H1 (cell line): ENCODE measurements at regions not wholly inside any gene's neighbourhood (a gene's known extent, or its start where the extent isn't known, plus 50 kb on each side); places are given as distances from the start of the nearest gene placed in this dataset.

Experiments used
- CTCF ChIA-PET: fragments of 300-600 bp; sonication (Branson Sonifier 250); formaldehyde crosslinking; loops from one replicate; lab custom pipeline; 2021; ENCODE audit not compliant: partially characterized antibody; lab: Charles Lee
- POLR2A ChIA-PET: fragments of 300-600 bp; sonication (Branson Sonifier 250); formaldehyde crosslinking; loops from one replicate; lab custom pipeline; 2021; ENCODE audit warnings: inconsistent platforms; ENCODE audit not compliant: partially characterized antibody; lab: Charles Lee
- DNase-seq, 2 experiments: peaks; one replicate each; pipeline versions ENCODE4 v3.0.0 to v3.0.0-alpha.2; 2010 to 2022; ENCODE audit warnings: low spot score in 2 of 2, low read depth in 1 of 2, mixed read lengths in 1 of 2
- FAIRE-seq: peaks from 2 replicates; lab custom pipeline; 2011; peaks lifted over from hg19 to GRCh38; lab: Jason Lieb, UNC
- H2AFZ ChIP-seq: 2 replicates; pipeline ENCODE4 v1.8.1; 2012; ENCODE audit warnings: low read length, inconsistent platforms
- H2AK5ac ChIP-seq: 2 replicates; pipeline ENCODE4 v1.6.1; 2013; ENCODE audit warnings: low read depth, low read length
- H2BK120ac ChIP-seq: replicated peaks from 2 replicates; pipeline ENCODE3; 2013; ENCODE audit warnings: low read depth, low read length, inconsistent platforms
- H2BK12ac ChIP-seq: 2 replicates; pipeline ENCODE4 v1.6.1; 2013; ENCODE audit warnings: low read depth, low read length
- H2BK15ac ChIP-seq: 2 replicates; pipeline ENCODE4 v1.6.1; 2013; ENCODE audit warnings: low read length
- H2BK20ac ChIP-seq: 2 replicates; pipeline ENCODE4 v1.6.1; 2013; ENCODE audit warnings: low read length
- H2BK5ac ChIP-seq: 2 replicates; pipeline ENCODE4 v1.6.1; 2013; ENCODE audit warnings: low read depth, low read length
- H3K14ac ChIP-seq: 2 replicates; pipeline ENCODE4 v1.6.1; 2013; ENCODE audit warnings: inconsistent platforms; ENCODE audit not compliant: insufficient read length
- H3K18ac ChIP-seq: 2 replicates; pipeline ENCODE4 v1.6.1; 2013; ENCODE audit warnings: low read length; ENCODE audit errors: extremely low read depth
- H3K23ac ChIP-seq: 2 replicates; pipeline ENCODE4 v1.6.1; 2013; ENCODE audit warnings: inconsistent platforms; ENCODE audit not compliant: insufficient read length
- H3K23me2 ChIP-seq: 2 replicates; pipeline ENCODE4 v1.6.1; 2013; ENCODE audit warnings: low read depth, low read length
- H3K27ac ChIP-seq: 2 replicates; pipeline ENCODE4 v1.6.1; 2011; ENCODE audit warnings: low read depth, low read length, inconsistent platforms
- H3K27me3 ChIP-seq, 4 experiments: replicated peaks in 1 of 4; 1 replicate in 1 of 4; 2 replicates in 3 of 4; pipeline versions ENCODE4 v1.6.1 to v1.8.1; 2011 to 2013; ENCODE audit warnings: low read length in 3 of 4, mild to moderate bottlenecking in 3 of 4, inconsistent platforms in 2 of 4, mixed read lengths in 2 of 4, moderate library complexity in 1 of 4; ENCODE audit not compliant: control insufficient read depth in 3 of 4, insufficient read depth in 3 of 4; ENCODE audit errors: extremely low read depth in 1 of 4
- H3K36me3 ChIP-seq, 4 experiments: 2 replicates each; pipeline versions ENCODE4 v1.6.1 to v1.8.1; 2011 to 2013; ENCODE audit warnings: mild to moderate bottlenecking in 4 of 4, low read length in 3 of 4, moderate library complexity in 2 of 4, control low read depth in 1 of 4, inconsistent platforms in 1 of 4; ENCODE audit not compliant: insufficient read depth in 4 of 4, control insufficient read depth in 2 of 4
- H3K4ac ChIP-seq: replicated peaks from 2 replicates; pipeline ENCODE3; 2013; ENCODE audit warnings: low read length, low read depth, mixed read lengths, inconsistent platforms; ENCODE audit not compliant: insufficient read length
- H3K4me1 ChIP-seq, 4 experiments: replicated peaks in 1 of 4; 1 replicate in 1 of 4; 2 replicates in 3 of 4; pipeline versions ENCODE4 v1.6.1 to v1.8.1; 2011 to 2013; ENCODE audit warnings: low read length in 3 of 4, inconsistent platforms in 2 of 4, mixed read lengths in 1 of 4; ENCODE audit not compliant: insufficient read depth in 4 of 4, control insufficient read depth in 3 of 4
- H3K4me2 ChIP-seq, 2 experiments: 2 replicates each; pipeline versions ENCODE4 v1.6.1 to v1.8.1; 2011 to 2013; ENCODE audit warnings: low read depth in 2 of 2, low read length in 2 of 2, control low read depth in 1 of 2, inconsistent platforms in 1 of 2, mild to moderate bottlenecking in 1 of 2; ENCODE audit not compliant: insufficient read depth in 1 of 2
- H3K4me3 ChIP-seq, 4 experiments: fragments of 200-600, 300-600 bp in 1 of 4; sonication (generic), shearing (Covaris generic), sonication (Bioruptor Twin) in 1 of 4; 2 replicates each; pipeline versions ENCODE4 v1.5.1 to v1.8.1; 2011 to 2016; ENCODE audit warnings: low read length in 4 of 4, low read depth in 3 of 4, control low read depth in 2 of 4, inconsistent platforms in 2 of 4, mild to moderate bottlenecking in 2 of 4, mixed read lengths in 1 of 4, moderate library complexity in 1 of 4; ENCODE audit not compliant: insufficient read depth in 2 of 4; ENCODE audit errors: extremely low read depth in 1 of 4
- H3K56ac ChIP-seq: replicated peaks from 2 replicates; pipeline ENCODE3; 2013; ENCODE audit warnings: low read depth, mild to moderate bottlenecking, mixed read lengths, low read length, inconsistent platforms; ENCODE audit not compliant: insufficient read length
- H3K79me1 ChIP-seq: 2 replicates; pipeline ENCODE4 v1.6.1; 2013; ENCODE audit warnings: low read depth, low read length, control low read depth
- H3K79me2 ChIP-seq, 2 experiments: 2 replicates each; pipeline versions ENCODE4 v1.6.1 to v1.8.1; 2012 to 2013; ENCODE audit warnings: low read length in 2 of 2, mild to moderate bottlenecking in 2 of 2, inconsistent platforms in 1 of 2; ENCODE audit not compliant: insufficient read depth in 2 of 2, control insufficient read depth in 1 of 2
- H3K9ac ChIP-seq, 4 experiments: replicated peaks in 1 of 4; 1 replicate in 1 of 4; 2 replicates in 3 of 4; pipeline versions ENCODE4 v1.6.1 to v1.8.1; 2011 to 2013; ENCODE audit warnings: low read depth in 3 of 4, low read length in 3 of 4, control low read depth in 2 of 4, mild to moderate bottlenecking in 2 of 4, moderate library complexity in 2 of 4, inconsistent platforms in 1 of 4; ENCODE audit errors: extremely low read depth in 1 of 4
- H3K9me3 ChIP-seq, 2 experiments: 2 replicates each; pipeline versions ENCODE4 v1.6.1 to v1.8.1; 2012 to 2013; ENCODE audit warnings: mild to moderate bottlenecking in 2 of 2, moderate library complexity in 2 of 2, control low read depth in 1 of 2, inconsistent platforms in 1 of 2, low read depth in 1 of 2, low read length in 1 of 2, mixed read lengths in 1 of 2; ENCODE audit not compliant: insufficient read depth in 2 of 2
- H4K20me1 ChIP-seq, 2 experiments: replicated peaks in 1 of 2; 2 replicates each; pipeline versions ENCODE3 to v1.8.1; 2011 to 2013; ENCODE audit warnings: inconsistent platforms in 2 of 2, low read length in 2 of 2, mild to moderate bottlenecking in 1 of 2; ENCODE audit not compliant: insufficient read depth in 2 of 2, control insufficient read depth in 1 of 2
- H4K5ac ChIP-seq: 2 replicates; pipeline ENCODE4 v1.6.1; 2013; ENCODE audit warnings: low read length, low read depth, mixed read lengths, inconsistent platforms; ENCODE audit not compliant: insufficient read length
- H4K8ac ChIP-seq: 2 replicates; pipeline ENCODE4 v1.8.0; 2013; ENCODE audit warnings: mild to moderate bottlenecking, moderate library complexity, low read length, inconsistent platforms; ENCODE audit not compliant: insufficient read depth; ENCODE audit errors: extremely low read depth
- H4K91ac ChIP-seq: replicated peaks from 2 replicates; pipeline ENCODE3; 2013; ENCODE audit warnings: low read length, mixed read lengths, inconsistent platforms; ENCODE audit not compliant: insufficient read length
- CBX8 ChIP-seq: fragments of 300-800, 300-1000 bp; sonication (generic); IDR thresholded peaks from 2 replicates; pipeline ENCODE4 v1.7.1; 2016; ENCODE audit warnings: low read depth, low read length, borderline replicate concordance
- CHD2 ChIP-seq: IDR thresholded peaks from 2 replicates; pipeline ENCODE4 v1.6.1; 2012; ENCODE audit warnings: low read length, improper control_type of control experiment
- CTBP2 ChIP-seq: IDR thresholded peaks from 2 replicates; pipeline ENCODE4 v1.7.0; 2011; ENCODE audit warnings: borderline replicate concordance, mild to moderate bottlenecking, moderate library complexity, mixed read lengths, low read length; ENCODE audit not compliant: insufficient read depth, insufficient read length
- FOSL1 ChIP-seq: IDR thresholded peaks from 2 replicates; pipeline ENCODE4 v1.6.1; 2011; ENCODE audit warnings: mild to moderate bottlenecking, low read depth, low read length, moderate library complexity; ENCODE audit not compliant: insufficient read depth
- HDAC2 ChIP-seq, 2 experiments: fragments of 300-600 bp in 1 of 2; sonication (generic) in 1 of 2; IDR thresholded peaks; 2 replicates each; pipeline ENCODE4 v1.6.1; 2011 to 2012; ENCODE audit warnings: low read depth in 2 of 2, low read length in 2 of 2, mild to moderate bottlenecking in 2 of 2, moderate library complexity in 2 of 2, borderline replicate concordance in 1 of 2, inconsistent platforms in 1 of 2
- NANOG ChIP-seq: IDR thresholded peaks from 2 replicates; pipeline ENCODE4 v1.6.1; 2011; ENCODE audit warnings: low read length, low read depth, mild to moderate bottlenecking, inconsistent platforms; ENCODE audit not compliant: insufficient read depth, poor library complexity, severe bottlenecking
- NRF1 ChIP-seq: IDR thresholded peaks from 2 replicates; pipeline ENCODE4 v1.6.1; 2011; ENCODE audit warnings: mild to moderate bottlenecking, low read depth, low read length, improper control_type of control experiment
- PHF8 ChIP-seq: fragments of 200-600 bp; sonication (generic); conservative IDR thresholded peaks from 2 replicates; pipeline ENCODE4 v1.7.1; 2012; ENCODE audit warnings: low read depth, mild to moderate bottlenecking, inconsistent platforms, low read length, moderate library complexity
- POLR2AphosphoS5 ChIP-seq: IDR thresholded peaks from 2 replicates; pipeline ENCODE4 v1.6.1; 2011; ENCODE audit warnings: low read depth, low read length
- SIN3A ChIP-seq, 2 experiments: IDR thresholded peaks in 1 of 2; conservative IDR thresholded peaks in 1 of 2; 2 replicates each; pipeline ENCODE4 v1.6.1; 2011 to 2012; ENCODE audit warnings: low read length in 2 of 2, improper control_type of control experiment in 1 of 2, low read depth in 1 of 2, mild to moderate bottlenecking in 1 of 2
- SIRT6 ChIP-seq: IDR thresholded peaks from one replicate; pipeline ENCODE4 v1.7.1; 2012; ENCODE audit warnings: low read length, inconsistent platforms
- SUZ12 ChIP-seq: fragments of 200-600 bp; sonication (generic); IDR thresholded peaks from 2 replicates; pipeline ENCODE4 v1.6.1; 2012; ENCODE audit warnings: mild to moderate bottlenecking, inconsistent platforms, low read length, moderate library complexity, mixed read lengths
- TCF12 ChIP-seq: IDR thresholded peaks from 2 replicates; pipeline ENCODE4 v1.6.1; 2011; ENCODE audit warnings: low read depth, mild to moderate bottlenecking, low read length
- WGBS, 2 experiments: shearing (Covaris generic) in 1 of 2; methylation state at CpG; one replicate each; pipeline versions ENCODE4 v1.1.6 to v1.1.7; 2013 to 2015; ENCODE audit warnings: low lambda C conversion rate in 2 of 2, mixed read lengths in 2 of 2, inconsistent platforms in 1 of 2, low coverage in 1 of 2, missing lambda C conversion rate in 1 of 2; ENCODE audit not compliant: insufficient replicate concordance in 2 of 2, insufficient coverage in 1 of 2, insufficient read length in 1 of 2; ENCODE audit errors: extremely low coverage in 1 of 2, missing lambda C conversion rate in 1 of 2; 5-methylcytosine and 5-hydroxymethylcytosine counted together
- TF ChIP-seq, protein P1 (sequence below): IDR thresholded peaks from 2 replicates; pipeline ENCODE4 v1.6.1; 2012; ENCODE audit warnings: inconsistent platforms

DNA sequence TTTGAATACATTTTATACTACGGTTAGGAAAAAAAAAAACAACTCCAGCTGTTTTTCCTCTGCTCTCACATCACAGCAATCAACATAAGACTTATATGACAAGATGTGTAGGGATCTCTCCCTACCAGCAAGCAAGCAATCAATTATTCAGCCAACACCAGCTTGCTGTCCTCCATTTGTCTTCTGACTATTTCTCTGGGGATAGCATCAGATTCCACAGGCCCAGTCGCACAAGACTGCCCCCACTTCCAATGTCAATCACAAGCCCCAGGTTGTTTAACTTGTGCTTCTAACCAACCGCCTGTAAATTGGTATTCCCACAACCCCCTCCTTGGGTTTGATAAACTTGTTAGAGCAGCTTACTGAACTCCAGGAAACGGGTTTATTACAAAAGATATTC lies 873.1 kb upstream of the TMPRSS15 start:
- H3K4ac ChIP-seq, result no peak overlapping the region
- H2BK12ac ChIP-seq, result no peak overlapping the region
- CTCF ChIA-PET, result no interaction called here
- H2AK5ac ChIP-seq, result no peak overlapping the region
- H3K79me2 ChIP-seq, result no peaks in the 10 kb centered on the region
- H3K23me2 ChIP-seq, result no peaks in the 10 kb centered on the region
- H3K9ac ChIP-seq, result no peak overlapping the region
- H4K8ac ChIP-seq, result no peak overlapping the region
- no peaks in the 10 kb centered on the region for H4K20me1 ChIP-seq
- no peaks in the 10 kb centered on the region for H3K36me3 ChIP-seq
- no peak overlapping the region for H3K56ac ChIP-seq
- no peaks in the 10 kb centered on the region for H3K27me3 ChIP-seq
- H4K91ac ChIP-seq, result no peak overlapping the region
- no peak overlapping the region for H3K4me3 ChIP-seq
- POLR2A ChIA-PET, result no interaction called here
- H3K79me1 ChIP-seq, result no peaks in the 10 kb centered on the region
- no peak for FAIRE-seq
- H3K9me3 ChIP-seq, result no peaks in the 10 kb centered on the region
- H2BK120ac ChIP-seq, result no peak overlapping the region
- H3K14ac ChIP-seq, result no peak overlapping the region
- H3K4me2 ChIP-seq, result no peak overlapping the region
- no peak overlapping the region for H3K18ac ChIP-seq
- H2BK20ac ChIP-seq, result no peak overlapping the region
- H4K5ac ChIP-seq, result no peak overlapping the region
- DNase-seq, result no peak
- no peak overlapping the region for H2BK15ac ChIP-seq
- no peak overlapping the region for H2BK5ac ChIP-seq
- H3K27ac ChIP-seq, result no peak overlapping the region
- H3K4me1 ChIP-seq, result no peaks in the 10 kb centered on the region
- 95% methylated on average over 4 of the region's 4 CpGs; no CpG with 5 or more reads in 1 of the 2 experiments for WGBS, 2 experiments
- H2AFZ ChIP-seq, result no peak overlapping the region
- H3K23ac ChIP-seq, result no peak overlapping the region
- no peak for TF ChIP-seq SIN3A (conservative IDR thresholded peaks at IDR 0.05 in 1 of 2, IDR thresholded peaks at IDR 0.05 in 1 of 2; ENCODE audit: low read depth in 1 of 2, low read length in 2 of 2)
- no peak for TF ChIP-seq NRF1
- TF ChIP-seq PHF8, result no peak
- TF ChIP-seq, protein P1, sequence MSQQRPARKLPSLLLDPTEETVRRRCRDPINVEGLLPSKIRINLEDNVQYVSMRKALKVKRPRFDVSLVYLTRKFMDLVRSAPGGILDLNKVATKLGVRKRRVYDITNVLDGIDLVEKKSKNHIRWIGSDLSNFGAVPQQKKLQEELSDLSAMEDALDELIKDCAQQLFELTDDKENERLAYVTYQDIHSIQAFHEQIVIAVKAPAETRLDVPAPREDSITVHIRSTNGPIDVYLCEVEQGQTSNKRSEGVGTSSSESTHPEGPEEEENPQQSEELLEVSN, result no peak
- TF ChIP-seq CHD2, result no peak
- TF ChIP-seq NANOG, result no peak
- no peak for TF ChIP-seq SUZ12
- no peak for TF ChIP-seq FOSL1
- TF ChIP-seq TCF12, result no peak
- TF ChIP-seq POLR2AphosphoS5, result no peak
- no peak for TF ChIP-seq CTBP2
- no peak for TF ChIP-seq CBX8
- TF ChIP-seq SIRT6, result no peak
- TF ChIP-seq HDAC2 (IDR thresholded peaks at IDR 0.05; ENCODE audit: borderline replicate concordance in 1 of 2, low read depth in 2 of 2, low read length in 2 of 2), result no peak
